HepG2 (cell line): ENCODE measurements at regions not wholly inside any gene's neighbourhood (a gene's known extent, or its start where the extent isn't known, plus 50 kb on each side); places are given as distances from the start of the nearest gene placed in this dataset.

Experiments
- HES4 ChIP-seq: sonication (generic); formaldehyde crosslinking; IDR thresholded peaks from 2 replicates; pipeline ENCODE4 v1.9.0; 2021; ENCODE audit warnings: mild to moderate bottlenecking, missing genetic modification reagents, borderline replicate concordance
- SALL2 ChIP-seq: sonication (generic); formaldehyde crosslinking; IDR thresholded peaks from 2 replicates; pipeline ENCODE4 v1.8.1; 2023; ENCODE audit warnings: mild to moderate bottlenecking, missing genetic modification reagents, inconsistent platforms
- ZNF350 ChIP-seq: sonication (generic); formaldehyde crosslinking; IDR thresholded peaks from 2 replicates; pipeline ENCODE4 v1.4.0; 2020; ENCODE audit warnings: mild to moderate bottlenecking, low read depth, missing genetic modification reagents, borderline replicate concordance

GRCh38 chr3:56940321-56940720, 120.1 kb upstream of the SPATA12 start:
- no peak for TF ChIP-seq SALL2 (CRISPR knock-in tag)
- TF ChIP-seq ZNF350, result no peak
- no peak for TF ChIP-seq HES4
